Activated B cell treated with CpG ODN at 0.5 μM for 24 hours (primary cell): ENCODE measurements at regions not wholly inside any gene's neighbourhood (a gene's known extent, or its start where the extent isn't known, plus 50 kb on each side); places are given as distances from the start of the nearest gene placed in this dataset.

ENCODE experiments used
- ATAC-seq: fragments of 200-7000 bp; cut with Tn5 transposase; one replicate; pipeline ENCODE4 v1.10.0; 2021; ENCODE audit warnings: low read depth, mild to moderate bottlenecking, moderate library complexity
- CTCF ChIA-PET: fragments of 350-600 bp; sonication (Branson Sonifier 250); formaldehyde crosslinking; loops from one replicate; lab custom pipeline; 2021; ENCODE audit warnings: antibody characterized with exemption; lab: Charles Lee
- POLR2A ChIA-PET: fragments of 350-600 bp; sonication (Branson Sonifier 250); formaldehyde crosslinking; loops from one replicate; lab custom pipeline; 2021; ENCODE audit warnings: antibody characterized with exemption; lab: Charles Lee
- DNase-seq: peaks from one replicate; pipeline ENCODE4 v3.0.0; 2022
- H3K27ac Mint-ChIP-seq: one replicate; pipeline ENCODE4 v1.8.0; 2020; ENCODE audit warnings: mixed read lengths
- H3K27me3 Mint-ChIP-seq: one replicate; pipeline ENCODE4 v1.8.0; 2021; ENCODE audit warnings: mixed read lengths
- H3K36me3 Mint-ChIP-seq: one replicate; pipeline ENCODE4 v1.8.0; 2021; ENCODE audit warnings: low read depth, mixed read lengths
- H3K4me1 Mint-ChIP-seq: one replicate; pipeline ENCODE4 v1.8.0; 2021; ENCODE audit warnings: mixed read lengths
- H3K4me3 Mint-ChIP-seq: one replicate; pipeline ENCODE4 v1.8.0; 2020; ENCODE audit warnings: mild to moderate bottlenecking, mixed read lengths
- H3K9me3 Mint-ChIP-seq: one replicate; pipeline ENCODE4 v1.8.0; 2020; ENCODE audit warnings: mixed read lengths
- CTCF ChIP-seq: fragments of 200-600 bp; IDR thresholded peaks from one replicate; pipeline ENCODE4 v1.8.0; 2022; ENCODE audit warnings: antibody characterized with exemption, mild to moderate bottlenecking
- intact Hi-C: fragments of 100-400 bp; cut with micrococcal nuclease; formaldehyde crosslinking; loops from one replicate; pipeline ENCODE4 v1.15.1; 2024

GRCh38 chr4:160983035-160983434 lies 1180.8 kb downstream of the FSTL5 start:
- intact Hi-C loops = no loop called here
- CTCF ChIA-PET = no interaction called here
- ATAC-seq = no peak
- no peak for TF ChIP-seq CTCF
- Mint-ChIP-seq H3K27ac (no peak overlapping the region), H3K27me3 (no peaks in the 10 kb centered on the region), H3K4me1 (no peaks in the 10 kb centered on the region), H3K9me3 (peaks cover 7% of the 10 kb centered on the region), H3K4me3 (no peak overlapping the region), H3K36me3 (no peaks in the 10 kb centered on the region)
- DNase-seq = no peak
- POLR2A ChIA-PET = no interaction called here

- POLR2A ChIA-PET = no interaction called here
- CTCF ChIA-PET = no interaction called here
- H3K4me3 Mint-ChIP-seq = no peak overlapping the region
- ATAC-seq = no peak
- intact Hi-C loops = no loop called here
- no peak overlapping the region for H3K27ac Mint-ChIP-seq
- no peak for TF ChIP-seq CTCF
- no peaks in the 10 kb centered on the region for H3K9me3 Mint-ChIP-seq
- H3K4me1 Mint-ChIP-seq = no peaks in the 10 kb centered on the region
- H3K36me3 Mint-ChIP-seq = no peaks in the 10 kb centered on the region
- DNase-seq = no peak
- H3K27me3 Mint-ChIP-seq = no peaks in the 10 kb centered on the region
These were observed 1161.4 kb downstream of the FSTL5 start for GRCh38 chr4:161002386-161002785.

GRCh38 chr4:161003418-161004057 lies 1160.3 kb downstream of the FSTL5 start:
- Mint-ChIP-seq H3K4me1 (no peaks in the 10 kb centered on the region), H3K9me3 (peaks cover 3% of the 10 kb centered on the region), H3K27me3 (no peaks in the 10 kb centered on the region), H3K4me3 (no peak overlapping the region), H3K36me3 (no peaks in the 10 kb centered on the region), H3K27ac (no peak overlapping the region)
- TF ChIP-seq CTCF = no peak
- intact Hi-C loops = no loop called here
- POLR2A ChIA-PET = no interaction called here
- no peak for DNase-seq
- no peak for ATAC-seq
- CTCF ChIA-PET = no interaction called here

GRCh38 chr4:161005746-161006145 lies 1158.1 kb downstream of the FSTL5 start:
- Mint-ChIP-seq H3K9me3 (peaks cover 3% of the 10 kb centered on the region), H3K36me3 (no peaks in the 10 kb centered on the region), H3K4me1 (no peaks in the 10 kb centered on the region), H3K27ac (no peak overlapping the region), H3K27me3 (no peaks in the 10 kb centered on the region), H3K4me3 (no peak overlapping the region)
- intact Hi-C loops = no loop called here
- DNase-seq = no peak
- no peak for ATAC-seq
- POLR2A ChIA-PET = no interaction called here
- CTCF ChIA-PET = no interaction called here
- no peak for TF ChIP-seq CTCF

GRCh38 chr4:161008527-161008926 lies 1155.3 kb downstream of the FSTL5 start:
- H3K27me3 Mint-ChIP-seq = no peaks in the 10 kb centered on the region
- H3K27ac Mint-ChIP-seq = no peak overlapping the region
- ChIA-PET CTCF (no interaction called here), POLR2A (no interaction called here)
- no peaks in the 10 kb centered on the region for H3K4me1 Mint-ChIP-seq
- H3K9me3 Mint-ChIP-seq = peaks cover 6% of the 10 kb centered on the region
- ATAC-seq = no peak
- H3K36me3 Mint-ChIP-seq = no peaks in the 10 kb centered on the region
- intact Hi-C loops = no loop called here
- DNase-seq = no peak
- TF ChIP-seq CTCF = no peak
- no peak overlapping the region for H3K4me3 Mint-ChIP-seq
